Stimulated activated CD8-positive, alpha-beta memory T cell treated with anti-CD3 and anti-CD28 coated beads, Interleukin-12 subunit alpha, Interleukin-12 subunit beta, amount 100 ng/mL, for 24 hours (primary cell): ENCODE measurements at regions not wholly inside any gene's neighbourhood (a gene's known extent, or its start where the extent isn't known, plus 50 kb on each side); places are given as distances from the start of the nearest gene placed in this dataset.
"Not testable (repeated sequence)": the region's sequence is repeated elsewhere in the genome, so short reads cannot be mapped to it uniquely, and the experiment has no call there.

Source experiments
- DNase-seq: peaks from one replicate; pipeline ENCODE4 v3.0.0-alpha.2; 2020; ENCODE audit errors: extremely low read depth

DNA sequence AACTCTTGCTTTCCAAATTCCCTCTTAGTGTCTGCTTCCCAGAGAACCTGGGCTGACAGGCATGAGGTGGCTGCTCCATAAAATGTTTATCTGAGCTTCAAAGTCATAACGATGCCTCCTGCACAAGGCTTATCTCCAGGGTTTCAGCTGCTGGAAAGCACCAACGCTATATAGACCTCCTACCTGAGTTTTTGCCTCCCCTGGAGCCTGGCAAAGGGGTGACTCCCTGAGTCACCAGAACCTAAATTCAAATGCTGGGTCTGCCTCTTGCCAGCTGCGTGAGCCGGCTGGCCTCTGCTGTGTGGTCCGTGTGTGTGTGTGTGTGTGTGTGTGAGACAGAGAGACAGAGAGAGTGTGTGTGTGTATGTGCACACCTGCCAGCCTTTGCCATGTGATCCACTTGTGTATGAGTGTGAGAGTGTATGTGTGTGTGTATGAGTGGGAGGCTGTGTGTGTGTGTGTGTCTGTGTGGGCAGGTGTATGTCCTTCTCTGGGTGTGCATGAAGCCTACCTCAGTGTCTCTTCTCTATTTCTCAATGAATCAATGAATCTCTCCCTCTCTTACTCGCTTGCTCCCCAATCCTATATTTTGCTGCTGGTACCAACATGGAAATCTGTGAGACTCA lies 714.9 kb downstream of the MATN1 start:
- no peak for DNase-seq

DNA sequence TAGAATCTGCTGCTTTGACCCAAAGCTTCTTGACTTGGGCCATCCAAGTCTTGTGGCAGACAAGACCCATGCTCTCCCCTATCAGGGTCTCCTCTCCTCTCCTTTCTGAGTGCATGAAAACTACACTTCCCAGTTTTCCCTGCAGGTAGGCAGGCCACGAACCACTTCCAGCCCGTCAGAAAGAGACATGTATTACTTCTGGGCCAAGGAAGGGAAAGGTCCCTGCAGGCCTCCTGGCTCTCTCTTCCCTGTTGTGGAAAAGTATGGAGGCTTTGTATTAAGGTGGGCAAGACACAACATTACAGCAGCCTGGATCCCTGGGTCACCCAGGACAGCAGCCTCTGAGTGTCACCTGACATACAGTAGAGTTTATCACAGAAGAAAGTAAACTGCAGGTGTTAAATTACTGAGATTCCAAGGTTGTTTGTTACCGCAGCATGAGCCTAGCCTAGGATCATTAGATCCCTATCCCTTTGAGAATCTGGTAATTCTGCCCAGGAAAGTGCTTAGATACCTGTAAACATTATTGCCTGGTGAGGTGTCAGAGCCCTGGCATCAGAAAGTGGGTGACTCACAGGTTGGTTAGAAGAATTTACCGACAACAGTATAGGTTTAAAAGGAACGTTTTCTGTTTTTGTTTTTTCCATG lies 717.3 kb downstream of the MATN1 start:
- no peak for DNase-seq

DNA sequence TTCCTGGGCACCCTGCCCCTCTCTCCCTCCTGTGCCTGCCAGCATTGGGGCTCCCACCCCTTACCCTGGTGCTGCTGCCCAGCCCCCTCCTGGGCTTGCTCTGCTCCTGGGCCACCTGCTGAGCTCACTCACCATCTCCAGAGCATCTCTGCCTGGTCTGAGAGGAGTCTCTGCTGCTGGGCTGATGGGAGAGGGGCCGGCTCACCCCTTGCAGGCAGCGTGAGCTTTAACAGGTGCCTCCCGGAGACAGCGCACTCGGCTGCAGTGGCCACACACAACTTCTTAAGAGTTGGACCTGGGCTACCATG lies 721.7 kb downstream of the MATN1 start:
- no peak for DNase-seq

DNA sequence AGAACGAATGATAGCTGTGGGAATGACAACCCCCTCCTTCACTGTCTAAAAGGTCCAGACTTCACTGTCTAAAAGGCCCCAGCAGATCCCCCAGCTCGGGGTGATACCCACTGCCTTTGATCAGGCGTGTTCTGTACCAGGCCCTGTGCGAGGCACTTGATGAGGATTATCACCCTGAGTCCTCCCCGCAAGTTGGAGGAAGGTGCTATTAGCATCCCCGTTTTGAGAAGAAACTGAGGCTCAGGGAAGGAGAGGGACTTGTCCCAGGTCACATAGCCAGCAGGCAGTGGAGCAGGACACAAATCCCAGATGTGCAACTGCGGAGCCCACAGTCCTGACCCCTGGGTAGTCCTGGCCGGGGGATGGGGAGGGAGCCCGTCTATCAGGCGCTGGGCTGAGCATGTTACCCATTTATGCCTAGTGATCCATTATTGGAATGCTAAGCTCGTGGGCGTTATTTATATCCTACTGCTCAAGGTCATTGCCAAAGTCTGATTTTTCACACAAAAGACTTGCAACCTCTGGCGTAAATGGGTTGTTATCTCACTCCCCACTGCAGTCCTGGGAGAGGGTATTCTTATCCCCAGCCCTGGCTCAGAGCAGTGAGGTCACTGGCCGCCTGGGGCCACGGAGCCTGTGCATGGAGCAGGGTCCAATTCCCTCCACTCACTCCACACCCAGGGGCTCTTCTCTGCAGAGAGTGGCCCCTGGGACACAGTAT lies 722.2 kb downstream of the MATN1 start:
- no peak for DNase-seq

- no peak for DNase-seq
Measured at GRCh38 chr1:30000266-30000665, 723.1 kb downstream of the MATN1 start.

- DNase-seq = no peak
Measured at GRCh38 chr1:29999595-29999994, 723.8 kb downstream of the MATN1 start.

DNA sequence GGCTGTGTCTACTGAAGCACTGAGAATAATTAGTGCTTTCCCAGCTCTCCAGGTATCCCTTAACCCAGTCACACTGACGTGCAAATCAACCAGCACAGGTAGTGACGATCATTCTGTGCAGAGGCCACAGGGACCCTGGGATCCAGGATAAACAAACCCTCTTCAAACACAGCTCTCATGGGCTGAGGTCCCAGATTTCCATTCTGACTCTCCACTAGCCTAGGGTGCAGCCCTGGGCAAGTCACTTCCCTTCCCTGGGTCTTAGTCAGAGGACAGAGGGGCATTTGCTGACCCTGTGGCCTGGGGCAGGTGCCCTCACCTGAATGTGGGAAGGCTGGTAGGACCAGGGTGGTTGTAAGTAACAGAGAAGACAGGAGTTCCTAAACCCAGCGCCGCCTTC lies 724.7 kb downstream of the MATN1 start:
- DNase-seq = no peak

- not testable (repeated sequence) for DNase-seq
Measured at GRCh38 chr1:29997818-29998217, 725.6 kb downstream of the MATN1 start.

GRCh38 chr1:29993950-29994349 lies 729.4 kb downstream of the MATN1 start:
- DNase-seq = no peak

DNA sequence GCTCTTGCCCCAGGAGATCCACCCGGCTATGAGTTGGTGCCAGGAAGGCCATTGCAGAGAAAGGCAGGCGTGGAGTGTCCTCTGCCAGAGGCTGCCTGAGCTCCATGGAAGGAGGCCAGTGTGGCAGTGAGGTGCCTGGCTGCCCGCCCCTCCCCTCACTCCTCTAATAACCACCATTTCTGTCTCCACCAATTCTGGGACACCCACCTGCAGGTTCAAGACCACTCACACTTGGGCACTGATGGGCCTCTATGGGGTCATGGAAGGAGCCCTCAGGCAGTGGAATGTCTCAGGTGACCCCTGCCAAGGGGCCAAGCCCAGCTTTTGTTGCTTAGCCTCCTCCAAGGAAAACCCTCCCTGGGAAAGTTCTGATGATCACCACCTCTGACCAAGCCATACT lies 731.6 kb downstream of the MATN1 start:
- DNase-seq = no peak

- no peak for DNase-seq
Measured at GRCh38 chr1:29991025-29991424, 732.4 kb downstream of the MATN1 start.

- DNase-seq = no peak
Measured at GRCh38 chr1:29990304-29990703, 733.1 kb downstream of the MATN1 start.

DNA sequence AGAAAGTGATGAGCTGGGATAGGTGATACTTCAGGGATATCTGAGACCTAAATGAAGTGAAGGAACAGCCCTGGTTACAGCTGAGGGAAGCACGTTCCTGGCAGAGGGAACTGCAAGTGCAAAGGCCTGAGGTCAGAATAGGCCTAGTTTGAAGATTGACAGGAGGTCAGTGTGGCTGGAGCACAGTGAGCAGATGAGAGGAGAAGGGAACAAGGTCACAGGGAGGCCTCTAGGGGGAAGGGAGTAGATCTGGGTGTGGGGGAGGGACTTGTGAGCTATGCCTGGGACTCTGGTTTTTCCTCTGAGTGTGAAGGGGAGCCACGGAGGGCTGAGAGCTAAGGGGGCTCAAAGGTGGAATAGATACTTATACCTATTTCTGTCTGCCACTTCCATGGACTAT lies 736.4 kb downstream of the MATN1 start:
- no peak for DNase-seq

- no peak for DNase-seq
Measured at GRCh38 chr1:29985606-29985945, 737.8 kb downstream of the MATN1 start.

GRCh38 chr1:29984862-29985605 lies 738.4 kb downstream of the MATN1 start:
- no peak for DNase-seq

DNA sequence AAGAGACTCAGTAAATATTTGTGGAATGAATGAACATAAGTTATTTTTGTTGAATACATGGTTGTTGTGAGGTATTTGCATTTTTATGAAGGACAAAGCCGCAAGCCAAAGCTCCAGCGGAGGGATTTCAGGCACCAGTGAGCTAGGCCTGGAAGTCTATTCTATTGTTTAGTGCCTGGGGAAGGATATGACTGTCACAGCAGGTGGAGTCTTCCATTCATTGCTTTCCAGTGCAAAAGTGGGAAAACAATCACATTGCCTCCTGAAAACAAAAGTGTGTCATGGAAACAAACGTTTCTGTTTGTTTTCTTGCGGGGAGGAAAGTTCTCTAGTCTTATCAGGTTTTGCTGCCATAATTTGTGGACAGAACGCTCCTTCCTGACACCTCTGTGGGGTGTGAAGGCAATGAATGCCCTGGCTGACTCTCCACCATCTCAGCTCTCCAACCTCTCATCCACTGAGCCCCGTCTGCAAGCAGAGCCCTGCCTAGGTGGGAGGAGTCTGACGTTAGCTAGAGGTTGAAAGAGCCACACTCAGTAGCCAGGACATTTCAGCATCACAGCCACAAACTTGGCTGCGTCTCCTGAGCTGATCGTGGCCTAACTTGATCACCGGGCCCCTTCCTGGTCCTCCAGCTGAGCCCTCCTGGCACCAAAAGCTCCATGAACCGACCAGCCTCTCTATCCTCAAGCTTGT lies 739.1 kb downstream of the MATN1 start:
- DNase-seq = no peak

DNA sequence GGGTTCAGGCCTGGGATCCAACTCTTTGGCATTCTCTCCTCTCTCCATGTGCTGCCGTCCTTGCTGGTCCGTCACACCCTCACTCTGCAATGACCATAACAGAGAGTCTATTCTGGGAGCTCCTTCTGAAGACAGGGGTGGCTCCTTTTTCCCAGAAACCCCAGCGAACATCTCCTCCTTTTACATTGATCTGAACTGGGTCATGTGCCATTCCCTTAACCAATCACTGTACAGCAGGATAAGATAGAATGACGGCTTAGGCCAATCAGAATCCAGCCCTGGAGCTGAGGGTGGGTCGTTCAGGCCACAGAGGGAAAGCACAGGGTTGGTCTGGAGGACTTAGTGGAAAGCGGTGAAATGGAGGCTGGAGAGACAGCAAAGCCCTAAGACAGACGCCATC lies 740.1 kb downstream of the MATN1 start:
- no peak for DNase-seq

DNA sequence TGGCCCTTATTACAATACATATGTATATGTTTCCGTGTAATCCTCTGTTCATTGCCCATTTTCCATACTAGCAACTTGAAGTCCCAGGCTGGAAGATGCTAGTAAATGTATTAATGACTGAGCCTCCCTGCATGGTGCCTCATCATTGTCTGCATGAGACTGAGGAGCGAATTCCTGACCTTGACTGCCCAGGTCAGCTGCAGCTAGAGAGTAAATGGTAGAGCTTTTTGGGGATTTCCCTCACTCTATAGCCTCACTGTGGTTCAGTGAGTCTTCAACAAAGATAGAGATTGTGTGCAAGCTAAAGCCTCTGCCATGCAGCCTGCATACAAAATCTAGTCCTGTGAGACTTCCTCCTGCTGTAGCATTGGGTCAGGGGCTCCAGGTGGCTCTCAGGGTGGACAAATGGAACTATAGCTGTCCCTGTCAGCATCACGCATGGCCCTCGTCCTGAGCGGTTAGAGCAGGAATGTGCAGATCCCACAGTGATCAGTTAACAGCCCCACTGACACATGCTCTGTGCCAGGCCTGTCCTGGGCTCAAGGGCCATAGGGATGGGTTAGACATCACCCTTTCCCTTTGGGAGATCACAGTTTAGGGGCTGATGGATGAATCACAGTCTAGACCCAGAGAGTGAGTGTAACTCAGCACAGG lies 741.7 kb downstream of the MATN1 start:
- DNase-seq = no peak

DNA sequence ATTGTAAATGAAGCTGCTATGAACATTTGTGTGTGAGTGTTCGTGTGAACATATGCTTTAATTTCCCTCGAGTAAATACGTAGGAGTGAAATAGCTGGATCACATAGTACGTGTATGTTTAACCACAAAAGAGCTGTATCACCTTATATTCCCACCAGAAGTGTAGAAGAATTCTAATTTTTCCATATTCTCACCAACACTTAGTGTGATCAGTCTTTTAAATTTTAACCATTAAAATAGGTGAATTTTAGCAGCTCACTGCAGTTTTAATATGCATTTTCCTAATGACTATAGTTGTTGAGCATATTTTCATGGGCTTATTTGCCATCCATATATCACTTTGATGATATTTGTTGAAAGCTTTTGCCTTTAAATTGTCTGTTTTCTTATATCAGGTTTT lies 741.2 kb downstream of the PTPRU start:
- no peak for DNase-seq

- no peak for DNase-seq
Measured at GRCh38 chr1:29975036-29975694, 738.8 kb downstream of the PTPRU start.

DNA sequence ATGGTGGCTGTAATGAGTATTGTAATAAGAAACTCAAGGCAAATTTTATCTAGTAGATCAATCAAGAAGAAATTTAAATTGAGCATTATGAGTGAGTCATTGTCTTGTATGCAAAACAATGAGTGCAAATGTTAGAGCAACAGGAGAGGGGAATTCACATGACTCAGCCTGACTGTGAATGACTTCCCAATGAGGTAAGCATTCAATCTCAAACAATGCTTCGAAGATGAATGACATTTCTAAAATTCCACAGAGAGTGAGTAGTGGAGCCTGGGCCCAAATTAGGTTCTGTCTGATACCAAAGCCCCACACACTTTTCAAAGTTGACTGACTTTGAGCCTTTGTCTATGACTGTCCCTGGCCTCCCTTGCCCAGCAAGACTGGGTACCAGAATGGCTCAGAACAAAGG lies 738.0 kb downstream of the PTPRU start:
- no peak for DNase-seq
